Gastrocnemius medialis (tissue), 4 donors: ENCODE measurements at regions not wholly inside any gene's neighbourhood (a gene's known extent, or its start where the extent isn't known, plus 50 kb on each side); places are given as distances from the start of the nearest gene placed in this dataset.

ENCODE experiments used
- POLR2A ChIP-seq, 2 donors: fragments of 450-650 bp; IDR thresholded peaks; one replicate each; pipeline ENCODE4 v1.6.1; 2017; ENCODE audit warnings: antibody characterized with exemption in 2 of 2, mild to moderate bottlenecking in 2 of 2, moderate library complexity in 2 of 2
- TF ChIP-seq, protein P1 (sequence below), 5 experiments: fragments of 450-650 bp in 3 of 5; fragments of 200-600 bp in 2 of 5; sonication (generic) in 2 of 5; IDR thresholded peaks in 4 of 5; conservative IDR thresholded peaks in 1 of 5; 1 replicate in 4 of 5; 2 replicates in 1 of 5; pipeline ENCODE4 v1.5.1; 2016 to 2019; ENCODE audit warnings: antibody characterized with exemption in 5 of 5, mild to moderate bottlenecking in 3 of 5, moderate library complexity in 3 of 5

DNA sequence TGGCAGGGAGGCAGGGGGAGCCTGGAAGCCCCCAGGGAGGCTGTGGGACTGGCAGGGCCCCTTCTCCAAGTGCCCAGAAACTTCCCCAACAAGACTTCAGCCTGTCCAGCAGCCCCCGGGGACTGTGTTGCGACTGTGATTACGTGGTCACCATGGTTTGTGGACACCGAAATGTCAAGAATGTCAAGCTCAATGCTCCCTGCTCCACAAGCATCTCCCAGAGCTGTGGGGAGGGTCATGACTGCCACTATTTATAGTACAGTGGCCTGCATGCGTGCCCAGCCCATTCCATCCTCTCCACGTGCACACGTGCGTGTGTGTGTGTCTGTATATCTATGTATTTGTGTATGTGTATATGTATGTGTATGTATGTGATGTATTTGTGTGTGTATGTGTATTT is 93.8 kb upstream of the MBOAT2 start:
- no peak for TF ChIP-seq POLR2A (IDR thresholded peaks at IDR 0.05)
- TF ChIP-seq, protein P1, sequence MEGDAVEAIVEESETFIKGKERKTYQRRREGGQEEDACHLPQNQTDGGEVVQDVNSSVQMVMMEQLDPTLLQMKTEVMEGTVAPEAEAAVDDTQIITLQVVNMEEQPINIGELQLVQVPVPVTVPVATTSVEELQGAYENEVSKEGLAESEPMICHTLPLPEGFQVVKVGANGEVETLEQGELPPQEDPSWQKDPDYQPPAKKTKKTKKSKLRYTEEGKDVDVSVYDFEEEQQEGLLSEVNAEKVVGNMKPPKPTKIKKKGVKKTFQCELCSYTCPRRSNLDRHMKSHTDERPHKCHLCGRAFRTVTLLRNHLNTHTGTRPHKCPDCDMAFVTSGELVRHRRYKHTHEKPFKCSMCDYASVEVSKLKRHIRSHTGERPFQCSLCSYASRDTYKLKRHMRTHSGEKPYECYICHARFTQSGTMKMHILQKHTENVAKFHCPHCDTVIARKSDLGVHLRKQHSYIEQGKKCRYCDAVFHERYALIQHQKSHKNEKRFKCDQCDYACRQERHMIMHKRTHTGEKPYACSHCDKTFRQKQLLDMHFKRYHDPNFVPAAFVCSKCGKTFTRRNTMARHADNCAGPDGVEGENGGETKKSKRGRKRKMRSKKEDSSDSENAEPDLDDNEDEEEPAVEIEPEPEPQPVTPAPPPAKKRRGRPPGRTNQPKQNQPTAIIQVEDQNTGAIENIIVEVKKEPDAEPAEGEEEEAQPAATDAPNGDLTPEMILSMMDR (IDR thresholded peaks at IDR 0.05 in 4 of 5, conservative IDR thresholded peaks at IDR 0.05 in 1 of 5): no peak
